OCI-LY7 (cell line): ENCODE measurements at regions not wholly inside any gene's neighbourhood (a gene's known extent, or its start where the extent isn't known, plus 50 kb on each side); places are given as distances from the start of the nearest gene placed in this dataset.

ENCODE experiments used
- BruUV-seq: library from RNA; stranded (reverse); fragments of 400-500 nt; replicated peaks from 2 replicates; lab custom pipeline; 2021; lab: Mats Ljungman, UMichigan
- CTCF ChIA-PET: fragments of 300-600 bp; sonication (Branson Sonifier 250); formaldehyde crosslinking; loops from one replicate; lab custom pipeline; 2022; ENCODE audit warnings: antibody characterized with exemption; ENCODE audit not compliant: unreplicated experiment; lab: Charles Lee
- POLR2A ChIA-PET: fragments of 300-600 bp; sonication (Branson Sonifier 250); formaldehyde crosslinking; loops from one replicate; lab custom pipeline; 2022; ENCODE audit warnings: antibody characterized with exemption; lab: Charles Lee
- DNase-seq: peaks from one replicate; pipeline ENCODE4 v3.0.0-alpha.2; 2015; ENCODE audit warnings: low spot score
- H2AFZ ChIP-seq: fragments of 200-600 bp; sonication (generic), shearing (Covaris generic); 2 replicates; pipeline ENCODE4 v1.6.1; 2014; ENCODE audit warnings: mild to moderate bottlenecking, antibody characterized with exemption, low read length, moderate library complexity
- H3K27ac ChIP-seq: fragments of 200-600 bp; sonication (generic); 2 replicates; pipeline ENCODE4 v1.5.1; 2014; ENCODE audit warnings: mixed run types, low read depth, mild to moderate bottlenecking, moderate library complexity, low read length, inconsistent platforms; ENCODE audit not compliant: poor library complexity, severe bottlenecking
- H3K36me3 ChIP-seq: fragments of 200-600 bp; sonication (generic); 2 replicates; pipeline ENCODE4 v1.6.1; 2014; ENCODE audit warnings: mild to moderate bottlenecking, antibody characterized with exemption, low read length, moderate library complexity, mixed read lengths; ENCODE audit not compliant: insufficient read depth
- H3K4me1 ChIP-seq: fragments of 200-600 bp; sonication (generic); 2 replicates; pipeline ENCODE4 v1.5.1; 2014; ENCODE audit warnings: mild to moderate bottlenecking, low read length; ENCODE audit not compliant: insufficient read depth, poor library complexity, severe bottlenecking
- H3K4me2 ChIP-seq: fragments of 200-600 bp; sonication (generic); 2 replicates; pipeline ENCODE4 v1.6.1; 2014; ENCODE audit warnings: mild to moderate bottlenecking, low read length
- H3K4me3 ChIP-seq: fragments of 200-600 bp; sonication (generic); 2 replicates; pipeline ENCODE4 v1.5.1; 2014; ENCODE audit warnings: mild to moderate bottlenecking, low read depth, low read length; ENCODE audit not compliant: poor library complexity, severe bottlenecking
- H3K79me2 ChIP-seq: fragments of 200-600 bp; sonication (generic); 2 replicates; pipeline ENCODE4 v1.6.1; 2016; ENCODE audit warnings: low read depth, mild to moderate bottlenecking, low read length, moderate library complexity, mixed read lengths; ENCODE audit not compliant: insufficient read depth
- H3K9me2 ChIP-seq: fragments of 200-600 bp; sonication (generic); 2 replicates; pipeline ENCODE4 v1.6.1; 2016; ENCODE audit warnings: mild to moderate bottlenecking, low read length, mixed read lengths; ENCODE audit not compliant: insufficient read depth
- H3K9me3 ChIP-seq: fragments of 200-600 bp; sonication (generic); 2 replicates; pipeline ENCODE4 v1.6.1; 2014; ENCODE audit warnings: mild to moderate bottlenecking, mixed run types, low read length, mixed read lengths
- H4K20me1 ChIP-seq: fragments of 200-600 bp; sonication (generic); 2 replicates; pipeline ENCODE4 v1.6.1; 2014; ENCODE audit warnings: mild to moderate bottlenecking, antibody characterized with exemption, low read length, moderate library complexity, mixed read lengths; ENCODE audit not compliant: insufficient read depth
- EZH2phosphoT487 ChIP-seq: fragments of 200-600 bp; sonication (generic); IDR thresholded peaks from 2 replicates; pipeline ENCODE4 v1.6.1; 2018; ENCODE audit warnings: low read depth, borderline replicate concordance, mild to moderate bottlenecking, mixed run types, antibody characterized with exemption, low read length, moderate library complexity, mixed read lengths
- intact Hi-C: fragments of 100-400 bp; cut with micrococcal nuclease; formaldehyde crosslinking; loops from one replicate; pipeline ENCODE4 v1.10.0; 2022; ENCODE audit not compliant: unreplicated experiment
- TF ChIP-seq, protein P1 (sequence below): fragments of 200-600 bp; sonication (generic); conservative IDR thresholded peaks from 2 replicates; pipeline ENCODE4 v1.5.1; 2014; ENCODE audit warnings: mild to moderate bottlenecking, antibody characterized with exemption, low read length, moderate library complexity, mixed read lengths

DNA sequence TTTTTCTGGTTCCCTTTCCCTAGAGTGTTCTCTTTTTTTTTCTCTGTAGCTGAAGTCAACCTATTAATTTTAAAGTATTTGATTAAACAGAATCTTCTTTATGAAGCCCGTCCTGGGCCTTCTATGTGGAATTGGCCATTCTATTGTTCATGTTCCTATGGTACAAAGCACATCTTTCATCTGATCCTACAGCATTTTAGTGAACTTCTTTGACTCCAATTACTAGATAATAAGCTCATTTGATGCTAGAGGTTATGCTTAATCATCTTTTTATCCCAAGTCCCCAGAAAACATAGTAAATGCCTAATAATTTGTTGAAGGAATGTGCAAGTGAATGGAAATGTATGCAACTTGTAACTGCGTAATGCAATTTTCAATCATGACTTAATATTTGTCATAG is 472.0 kb upstream of the KLF6 start:
- no peaks in the 10 kb centered on the region for H3K36me3 ChIP-seq
- no peak overlapping the region for H3K27ac ChIP-seq
- BruUV-seq = no TSS peak
- ChIA-PET CTCF (no interaction called here), POLR2A (no interaction called here)
- no peaks in the 10 kb centered on the region for H3K4me1 ChIP-seq
- intact Hi-C loops = no loop called here
- no peak overlapping the region for H3K4me2 ChIP-seq
- TF ChIP-seq, protein P1, sequence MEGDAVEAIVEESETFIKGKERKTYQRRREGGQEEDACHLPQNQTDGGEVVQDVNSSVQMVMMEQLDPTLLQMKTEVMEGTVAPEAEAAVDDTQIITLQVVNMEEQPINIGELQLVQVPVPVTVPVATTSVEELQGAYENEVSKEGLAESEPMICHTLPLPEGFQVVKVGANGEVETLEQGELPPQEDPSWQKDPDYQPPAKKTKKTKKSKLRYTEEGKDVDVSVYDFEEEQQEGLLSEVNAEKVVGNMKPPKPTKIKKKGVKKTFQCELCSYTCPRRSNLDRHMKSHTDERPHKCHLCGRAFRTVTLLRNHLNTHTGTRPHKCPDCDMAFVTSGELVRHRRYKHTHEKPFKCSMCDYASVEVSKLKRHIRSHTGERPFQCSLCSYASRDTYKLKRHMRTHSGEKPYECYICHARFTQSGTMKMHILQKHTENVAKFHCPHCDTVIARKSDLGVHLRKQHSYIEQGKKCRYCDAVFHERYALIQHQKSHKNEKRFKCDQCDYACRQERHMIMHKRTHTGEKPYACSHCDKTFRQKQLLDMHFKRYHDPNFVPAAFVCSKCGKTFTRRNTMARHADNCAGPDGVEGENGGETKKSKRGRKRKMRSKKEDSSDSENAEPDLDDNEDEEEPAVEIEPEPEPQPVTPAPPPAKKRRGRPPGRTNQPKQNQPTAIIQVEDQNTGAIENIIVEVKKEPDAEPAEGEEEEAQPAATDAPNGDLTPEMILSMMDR = no peak
- no peak for TF ChIP-seq EZH2phosphoT487
- no peak for DNase-seq
- no peaks in the 10 kb centered on the region for H3K79me2 ChIP-seq
- H3K4me3 ChIP-seq = no peak overlapping the region
- H3K9me3 ChIP-seq = no peaks in the 10 kb centered on the region
- H2AFZ ChIP-seq = no peak overlapping the region
- H3K9me2 ChIP-seq = no peaks in the 10 kb centered on the region
- no peaks in the 10 kb centered on the region for H4K20me1 ChIP-seq

DNA sequence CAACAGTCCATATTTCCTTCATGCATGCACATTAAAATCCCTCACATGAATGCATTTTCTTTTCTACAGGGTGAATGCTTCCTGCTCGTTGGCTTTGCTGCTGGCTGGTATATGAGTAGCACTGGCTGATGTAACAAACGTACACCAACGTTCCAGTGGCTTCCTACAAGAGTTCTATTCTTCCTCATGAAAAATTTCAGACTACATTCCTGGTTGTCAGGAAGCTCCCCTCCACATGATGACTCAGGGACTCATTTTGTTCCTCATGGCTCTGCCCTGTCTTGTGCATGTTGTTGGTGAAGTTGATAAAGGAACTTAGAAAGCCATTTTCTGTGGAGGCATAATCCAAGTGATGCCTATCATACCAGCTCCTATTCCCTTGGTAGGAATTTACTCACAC is 470.7 kb upstream of the KLF6 start:
- Histone ChIP-seq H3K79me2 (no peaks in the 10 kb centered on the region), H3K9me3 (no peaks in the 10 kb centered on the region), H3K36me3 (no peaks in the 10 kb centered on the region), H3K27ac (no peak overlapping the region), H3K4me1 (no peaks in the 10 kb centered on the region), H3K9me2 (no peaks in the 10 kb centered on the region), H3K4me3 (no peak overlapping the region), H4K20me1 (no peaks in the 10 kb centered on the region), H3K4me2 (no peak overlapping the region), H2AFZ (no peak overlapping the region)
- no peak for DNase-seq
- no peak for TF ChIP-seq EZH2phosphoT487
- TF ChIP-seq, protein P1 = no peak
- POLR2A ChIA-PET = interaction anchor here (0.6 kb wide), 1 partner anchor 1010 kb away, joined by 3 read pairs; no protein-coding TSS in a partner anchor
- intact Hi-C loops = no loop called here
- BruUV-seq = no TSS peak
- CTCF ChIA-PET = no interaction called here

DNA sequence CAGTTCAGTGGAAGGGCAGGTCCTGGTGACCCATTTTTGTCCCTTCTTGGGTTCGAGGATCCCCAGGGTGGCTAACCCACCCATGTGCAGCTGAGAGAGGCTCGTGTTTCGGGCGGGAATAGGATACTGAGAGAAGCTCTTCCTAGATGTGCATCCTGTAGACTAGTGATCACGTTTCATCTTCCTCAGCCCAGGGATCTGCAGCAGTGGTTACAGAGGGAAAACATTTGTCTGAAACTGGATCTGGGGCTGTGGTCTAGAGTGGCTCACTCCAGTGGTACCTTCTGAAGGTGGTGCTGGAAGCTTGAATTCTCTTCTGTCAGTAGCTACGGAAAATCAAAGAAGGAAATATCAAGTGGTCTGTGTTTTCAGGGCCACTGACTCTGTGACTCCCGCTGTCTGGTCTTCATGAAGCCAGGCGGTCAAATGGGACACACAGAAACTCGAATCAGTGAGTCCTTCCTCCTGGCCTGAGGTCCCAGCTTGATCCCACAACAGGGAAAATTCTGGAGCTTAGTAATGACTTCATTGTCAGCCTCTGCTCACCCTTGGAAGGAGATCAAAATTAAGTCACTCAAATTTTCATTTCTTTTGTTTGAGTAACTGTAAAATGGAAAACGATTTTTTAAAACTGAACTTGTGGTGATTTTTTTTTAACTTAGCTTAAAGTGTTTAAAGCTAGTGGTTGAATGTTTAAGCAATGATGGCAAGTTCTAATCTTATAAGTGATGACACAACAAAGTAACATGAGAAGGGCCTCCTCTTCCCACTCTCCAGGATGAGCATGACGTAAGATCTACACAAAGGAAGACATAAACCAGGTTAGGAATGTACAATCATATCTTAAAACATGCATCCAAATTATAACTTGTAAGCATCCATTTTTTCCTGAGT is 469.3 kb upstream of the KLF6 start:
- CTCF ChIA-PET = no interaction called here
- no TSS peak for BruUV-seq

More for the DNA sequence above, 469.3 kb upstream of the KLF6 start:
- no peaks in the 10 kb centered on the region for H3K79me2 ChIP-seq
- H4K20me1 ChIP-seq = no peaks in the 10 kb centered on the region
- no peak overlapping the region for H2AFZ ChIP-seq
- intact Hi-C loops = no loop called here
- DNase-seq = no peak
- no peaks in the 10 kb centered on the region for H3K4me1 ChIP-seq
- H3K4me2 ChIP-seq = no peak overlapping the region
- H3K9me2 ChIP-seq = no peaks in the 10 kb centered on the region
- no peak overlapping the region for H3K4me3 ChIP-seq
- no peak overlapping the region for H3K27ac ChIP-seq
- POLR2A ChIA-PET = interaction anchor here (0.6 to 0.7 kb wide), 3 partner anchors 299 to 1090 kb away, joined by 3 read pairs; no protein-coding TSS in a partner anchor
- TF ChIP-seq, protein P1 = no peak
- TF ChIP-seq EZH2phosphoT487 = no peak
- H3K9me3 ChIP-seq = no peaks in the 10 kb centered on the region
- H3K36me3 ChIP-seq = no peaks in the 10 kb centered on the region
